GM23248 (cell line): ENCODE measurements at regions not wholly inside any gene's neighbourhood (a gene's known extent, or its start where the extent isn't known, plus 50 kb on each side); places are given as distances from the start of the nearest gene placed in this dataset.

ENCODE experiments used
- DNase-seq: peaks from one replicate; pipeline ENCODE4 v3.0.0-alpha.2; 2015
- H2AFZ ChIP-seq: fragments of 200-600 bp; sonication (generic); 2 replicates; pipeline ENCODE4 v1.6.1; 2016; ENCODE audit warnings: antibody characterized with exemption
- H3F3A ChIP-seq: fragments of 200-600 bp; sonication (generic); 2 replicates; pipeline ENCODE4 v1.6.1; 2016; ENCODE audit warnings: mild to moderate bottlenecking, antibody characterized with exemption, mixed run types; ENCODE audit not compliant: insufficient read depth
- H3K27ac ChIP-seq: fragments of 200-600 bp; sonication (generic); 2 replicates; pipeline ENCODE4 v1.5.1; 2016; ENCODE audit warnings: mild to moderate bottlenecking
- H3K27me3 ChIP-seq: fragments of 200-600 bp; sonication (generic); replicated peaks from 2 replicates; pipeline ENCODE4 v1.6.1; 2016; ENCODE audit warnings: mild to moderate bottlenecking; ENCODE audit not compliant: insufficient read depth
- H3K36me3 ChIP-seq: fragments of 200-600 bp; sonication (generic); 2 replicates; pipeline ENCODE4 v1.6.1; 2016; ENCODE audit warnings: low read depth, mild to moderate bottlenecking
- H3K4me1 ChIP-seq: fragments of 200-600 bp; sonication (generic); 2 replicates; pipeline ENCODE4 v1.6.1; 2016; ENCODE audit warnings: mild to moderate bottlenecking; ENCODE audit not compliant: insufficient read depth
- H3K4me2 ChIP-seq: fragments of 200-600 bp; sonication (generic); one replicate; pipeline ENCODE4 v1.6.1; 2016; ENCODE audit warnings: mild to moderate bottlenecking; ENCODE audit not compliant: unreplicated experiment
- H3K4me3 ChIP-seq: fragments of 200-600 bp; sonication (generic); 2 replicates; pipeline ENCODE4 v1.5.1; 2016; ENCODE audit warnings: mild to moderate bottlenecking
- H3K79me2 ChIP-seq: fragments of 200-600 bp; sonication (generic); 2 replicates; pipeline ENCODE4 v1.6.1; 2016; ENCODE audit warnings: mild to moderate bottlenecking; ENCODE audit not compliant: insufficient read depth
- H3K9ac ChIP-seq: fragments of 200-600 bp; sonication (generic); 2 replicates; pipeline ENCODE4 v1.6.1; 2016; ENCODE audit warnings: mild to moderate bottlenecking
- H3K9me2 ChIP-seq: fragments of 200-600 bp; sonication (generic); 2 replicates; pipeline ENCODE4 v1.6.1; 2016; ENCODE audit warnings: mixed run types, mild to moderate bottlenecking, moderate library complexity; ENCODE audit not compliant: insufficient read depth
- H3K9me3 ChIP-seq: fragments of 200-600 bp; sonication (generic); one replicate; pipeline ENCODE4 v1.6.1; 2017; ENCODE audit warnings: low read depth
- H4K20me1 ChIP-seq: fragments of 200-600 bp; sonication (generic); 2 replicates; pipeline ENCODE4 v1.6.0; 2016; ENCODE audit not compliant: insufficient read depth
- EZH2 ChIP-seq: fragments of 200-600 bp; sonication (generic); IDR thresholded peaks from 2 replicates; pipeline ENCODE4 v1.6.1; 2018; ENCODE audit warnings: antibody characterized with exemption, mild to moderate bottlenecking; ENCODE audit not compliant: insufficient read depth, poor library complexity, severe bottlenecking
- EZH2phosphoT487 ChIP-seq: fragments of 200-600 bp; sonication (generic); IDR thresholded peaks from 2 replicates; pipeline ENCODE4 v1.6.1; 2018; ENCODE audit warnings: antibody characterized with exemption, moderate library complexity, mild to moderate bottlenecking, low read depth; ENCODE audit not compliant: insufficient read depth
- WGBS, 2 experiments: methylation state at CpG; one replicate each; pipeline ENCODE4 v1.1.6; 2015 to 2017; ENCODE audit warnings: low lambda C conversion rate in 2 of 2, low coverage in 1 of 2; ENCODE audit errors: missing lambda C conversion rate in 2 of 2; 5-methylcytosine and 5-hydroxymethylcytosine counted together
- in situ Hi-C: fragments of 300-500 bp; cut with MboI; formaldehyde crosslinking; loops from 2 replicates; pipeline ENCODE4 v1.15.0; 2020

DNA sequence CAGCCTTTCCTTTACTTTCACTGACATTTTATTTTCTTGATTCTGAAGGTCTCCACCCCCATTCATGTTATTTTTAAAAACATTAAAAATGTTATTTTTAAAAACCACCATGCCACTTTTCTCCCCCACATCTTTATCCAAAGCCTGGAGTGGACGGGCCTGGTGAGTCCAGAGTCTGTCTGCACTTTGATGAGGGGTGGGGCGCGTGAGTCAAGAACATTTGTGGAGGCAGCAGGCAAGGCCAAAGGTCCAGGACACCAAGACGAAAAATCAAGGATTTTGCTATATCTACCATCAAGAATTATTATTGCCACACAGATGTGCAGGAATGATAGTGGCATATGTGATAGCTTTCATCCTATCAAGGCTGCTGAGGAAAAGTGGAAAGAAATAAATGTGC is 224.9 kb downstream of the FGF9 start:
- Histone ChIP-seq H2AFZ (no peak overlapping the region), H3K36me3 (no peaks in the 10 kb centered on the region), H3K9ac (no peak overlapping the region), H3K27me3 (no peaks in the 10 kb centered on the region), H3K4me3 (no peak overlapping the region), H3K9me2 (no peaks in the 10 kb centered on the region), H3K9me3 (no peaks in the 10 kb centered on the region), H3K4me2 (no peak overlapping the region), H4K20me1 (no peaks in the 10 kb centered on the region), H3F3A (no peaks in the 10 kb centered on the region), H3K79me2 (no peaks in the 10 kb centered on the region), H3K27ac (no peak overlapping the region), H3K4me1 (no peaks in the 10 kb centered on the region)
- no peak for DNase-seq
- TF ChIP-seq EZH2, result no peak
- TF ChIP-seq EZH2phosphoT487, result no peak
- 62 to 71% methylated on average over 4 of the region's 4 CpGs for WGBS, 2 experiments
- in situ Hi-C loops, result no loop called here

DNA sequence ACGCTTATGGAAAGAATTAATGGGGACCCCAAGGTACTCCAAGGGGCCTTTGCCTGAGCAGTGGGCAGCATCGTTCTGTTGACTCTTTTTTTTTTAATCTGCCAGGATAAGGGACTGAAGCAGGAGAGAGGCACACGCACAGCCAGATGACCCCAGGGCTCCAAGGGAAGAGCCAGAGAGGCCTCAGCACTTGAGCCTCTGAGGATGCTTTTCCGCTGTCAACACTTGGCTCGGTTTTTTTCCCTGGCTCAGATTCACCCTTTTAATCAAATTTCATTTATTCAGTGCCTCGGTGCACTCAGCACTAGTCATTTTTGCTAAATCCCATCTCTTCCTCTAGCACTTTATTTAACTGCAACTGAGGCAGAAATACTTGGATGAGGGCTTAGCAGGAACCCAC is 226.3 kb downstream of the FGF9 start:
- 37 to 42% methylated on average over 6 of the region's 6 CpGs for WGBS, 2 experiments
- no peak for DNase-seq
- Histone ChIP-seq H3K9me3 (no peaks in the 10 kb centered on the region), H4K20me1 (no peaks in the 10 kb centered on the region), H2AFZ (no peak overlapping the region), H3K9ac (no peak overlapping the region), H3K4me3 (no peak overlapping the region), H3K4me2 (no peak overlapping the region), H3K27me3 (no peaks in the 10 kb centered on the region), H3K9me2 (no peaks in the 10 kb centered on the region), H3K27ac (no peak overlapping the region), H3K36me3 (no peaks in the 10 kb centered on the region), H3K79me2 (no peaks in the 10 kb centered on the region), H3F3A (no peaks in the 10 kb centered on the region), H3K4me1 (no peaks in the 10 kb centered on the region)
- TF ChIP-seq EZH2, result no peak
- TF ChIP-seq EZH2phosphoT487, result no peak
- in situ Hi-C loops, result no loop called here

DNA sequence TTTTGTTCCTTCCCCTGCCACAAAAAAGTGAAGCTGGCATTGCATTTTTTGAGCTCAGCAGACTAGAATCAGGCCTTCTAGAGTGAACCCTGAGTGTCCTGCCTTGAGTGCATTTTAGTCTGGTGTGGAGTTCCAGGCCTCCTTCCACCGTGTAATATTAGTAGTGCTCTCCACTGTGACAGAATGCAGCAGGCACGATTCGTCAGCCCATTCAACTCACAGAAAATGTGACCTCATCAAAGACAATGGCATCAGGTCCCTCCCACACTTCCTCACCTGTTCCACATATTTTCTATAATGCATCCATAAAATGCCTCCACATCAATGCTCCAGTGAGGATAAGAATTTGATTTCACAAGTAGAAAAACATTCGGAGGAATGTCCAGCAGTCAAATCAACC is 227.6 kb downstream of the FGF9 start:
- Histone ChIP-seq H3K79me2 (no peaks in the 10 kb centered on the region), H3K27me3 (no peaks in the 10 kb centered on the region), H3K4me1 (no peaks in the 10 kb centered on the region), H2AFZ (no peak overlapping the region), H4K20me1 (no peaks in the 10 kb centered on the region), H3K36me3 (no peaks in the 10 kb centered on the region), H3K9me3 (no peaks in the 10 kb centered on the region), H3K4me3 (no peak overlapping the region), H3K4me2 (no peak overlapping the region), H3K9ac (no peak overlapping the region), H3F3A (no peaks in the 10 kb centered on the region), H3K27ac (no peak overlapping the region), H3K9me2 (no peaks in the 10 kb centered on the region)
- in situ Hi-C loops, result no loop called here
- 59 to 64% methylated on average over 4 of the region's 4 CpGs for WGBS, 2 experiments
- no peak for TF ChIP-seq EZH2
- no peak for TF ChIP-seq EZH2phosphoT487
- DNase-seq, result no peak

DNA sequence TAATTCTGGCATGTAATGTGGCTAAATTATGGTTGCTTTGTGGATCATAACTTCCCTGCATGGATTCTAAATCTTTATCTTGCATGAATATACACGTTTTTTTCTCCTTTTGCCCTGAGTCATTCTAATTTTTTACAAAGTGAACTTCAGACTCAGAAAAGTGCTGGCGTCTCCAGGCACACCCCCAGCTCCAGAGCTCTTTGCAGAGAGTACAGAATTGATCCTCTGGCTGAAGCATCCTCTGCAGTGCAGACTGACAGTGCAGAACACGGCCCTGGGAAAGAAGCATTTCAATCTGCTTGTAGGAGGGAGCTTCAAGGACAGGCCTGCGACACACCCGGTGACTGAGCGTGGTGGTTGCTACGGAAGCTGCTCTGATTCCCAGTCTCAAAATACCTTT is 228.1 kb downstream of the FGF9 start:
- Histone ChIP-seq H4K20me1 (no peaks in the 10 kb centered on the region), H3K4me1 (no peaks in the 10 kb centered on the region), H3F3A (no peaks in the 10 kb centered on the region), H3K9ac (no peak overlapping the region), H2AFZ (no peak overlapping the region), H3K4me2 (no peak overlapping the region), H3K27me3 (no peaks in the 10 kb centered on the region), H3K79me2 (no peaks in the 10 kb centered on the region), H3K4me3 (no peak overlapping the region), H3K36me3 (no peaks in the 10 kb centered on the region), H3K9me2 (no peaks in the 10 kb centered on the region), H3K9me3 (no peaks in the 10 kb centered on the region), H3K27ac (no peak overlapping the region)
- DNase-seq, result no peak
- in situ Hi-C loops, result no loop called here
- TF ChIP-seq EZH2phosphoT487 (no peak), EZH2 (no peak)
- 33 to 35% methylated on average over 7 of the region's 7 CpGs for WGBS, 2 experiments

DNA sequence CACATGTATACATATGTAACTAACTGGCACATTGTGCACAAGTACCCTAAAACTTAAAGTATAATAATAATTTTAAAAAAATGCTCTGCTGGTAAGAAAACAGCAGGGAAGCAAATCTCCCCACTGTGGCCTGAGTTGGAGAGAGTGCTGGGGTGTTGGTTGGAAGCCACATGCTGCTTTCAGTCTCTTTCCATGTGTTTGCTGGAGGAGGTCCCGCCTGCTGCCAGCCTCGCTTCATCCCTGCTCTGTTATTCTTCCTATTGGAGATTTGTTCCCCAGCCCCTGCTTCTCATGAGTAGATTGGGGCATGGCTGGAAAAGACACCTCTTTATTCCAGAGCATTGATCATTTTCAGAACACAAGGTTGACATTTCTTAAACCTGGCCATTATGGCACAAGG is 230.5 kb downstream of the FGF9 start:
- Histone ChIP-seq H4K20me1 (no peaks in the 10 kb centered on the region), H3K4me3 (no peak overlapping the region), H3K4me2 (no peak overlapping the region), H3K9me2 (no peaks in the 10 kb centered on the region), H3K27me3 (0 out of 2 replicates have a peak, but pooled peaks cover 5% of the 10 kb centered on the region), H3K4me1 (no peaks in the 10 kb centered on the region), H3K79me2 (no peaks in the 10 kb centered on the region), H2AFZ (peak overlapping the region; percentile 25; the same call in 1 of the 2 replicates), H3K27ac (no peak overlapping the region), H3F3A (no peaks in the 10 kb centered on the region), H3K9me3 (no peaks in the 10 kb centered on the region), H3K36me3 (no peaks in the 10 kb centered on the region), H3K9ac (no peak overlapping the region)
- TF ChIP-seq EZH2phosphoT487 (no peak), EZH2 (no peak)
- peak; percentile 3 for DNase-seq
- in situ Hi-C loops, result no loop called here
- 15 to 21% methylated on average over 2 of the region's 2 CpGs for WGBS, 2 experiments
